ENCODE measurements at regions not wholly inside any gene's neighbourhood (a gene's known extent, or its start where the extent isn't known, plus 50 kb on each side); places are given as distances from the start of the nearest gene placed in this dataset.

DNA sequence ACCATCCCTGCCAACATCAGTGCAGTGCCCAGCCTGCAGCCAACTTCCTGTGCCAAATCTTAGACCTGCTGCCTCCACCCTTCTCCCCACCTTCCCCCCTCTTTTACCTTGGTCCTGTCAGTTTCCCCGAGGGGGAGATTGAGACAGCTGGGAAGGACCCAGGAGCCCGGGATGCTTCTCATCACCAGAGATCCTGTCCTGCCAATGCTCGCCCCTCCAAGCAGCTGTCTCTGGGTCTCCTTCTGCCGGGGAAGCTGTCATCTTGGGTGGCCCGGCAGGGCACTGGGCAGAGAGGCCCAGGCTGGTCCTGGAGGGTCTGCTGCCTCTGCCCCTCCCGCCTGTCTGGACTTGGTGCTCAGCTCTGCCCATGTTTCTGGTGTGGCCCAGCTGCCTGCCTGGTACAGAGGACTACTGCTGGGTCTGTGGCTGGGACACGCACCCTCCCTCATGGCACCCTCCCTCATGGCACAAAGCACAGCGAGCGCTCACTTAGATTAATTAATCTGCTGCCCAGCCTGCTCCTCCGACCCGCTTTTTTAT, 60.4 kb upstream of the THY1 start:
- TF ChIP-seq, protein P1, sequence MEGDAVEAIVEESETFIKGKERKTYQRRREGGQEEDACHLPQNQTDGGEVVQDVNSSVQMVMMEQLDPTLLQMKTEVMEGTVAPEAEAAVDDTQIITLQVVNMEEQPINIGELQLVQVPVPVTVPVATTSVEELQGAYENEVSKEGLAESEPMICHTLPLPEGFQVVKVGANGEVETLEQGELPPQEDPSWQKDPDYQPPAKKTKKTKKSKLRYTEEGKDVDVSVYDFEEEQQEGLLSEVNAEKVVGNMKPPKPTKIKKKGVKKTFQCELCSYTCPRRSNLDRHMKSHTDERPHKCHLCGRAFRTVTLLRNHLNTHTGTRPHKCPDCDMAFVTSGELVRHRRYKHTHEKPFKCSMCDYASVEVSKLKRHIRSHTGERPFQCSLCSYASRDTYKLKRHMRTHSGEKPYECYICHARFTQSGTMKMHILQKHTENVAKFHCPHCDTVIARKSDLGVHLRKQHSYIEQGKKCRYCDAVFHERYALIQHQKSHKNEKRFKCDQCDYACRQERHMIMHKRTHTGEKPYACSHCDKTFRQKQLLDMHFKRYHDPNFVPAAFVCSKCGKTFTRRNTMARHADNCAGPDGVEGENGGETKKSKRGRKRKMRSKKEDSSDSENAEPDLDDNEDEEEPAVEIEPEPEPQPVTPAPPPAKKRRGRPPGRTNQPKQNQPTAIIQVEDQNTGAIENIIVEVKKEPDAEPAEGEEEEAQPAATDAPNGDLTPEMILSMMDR (IDR thresholded peaks at IDR 0.05), result no peak
- TF ChIP-seq POLR2A (IDR thresholded peaks at IDR 0.05), result no peak
